Endothelial cell (in vitro differentiated cells): ENCODE measurements at regions not wholly inside any gene's neighbourhood (a gene's known extent, or its start where the extent isn't known, plus 50 kb on each side); places are given as distances from the start of the nearest gene placed in this dataset.
"Not testable (repeated sequence)": the region's sequence is repeated elsewhere in the genome, so short reads cannot be mapped to it uniquely, and the experiment has no call there.

Source experiments
- DNase-seq: peaks from one replicate; pipeline ENCODE4 v3.0.0; 2021; ENCODE audit warnings: low spot score
- H3K27ac Mint-ChIP-seq: one replicate; pipeline ENCODE4 v1.8.0; 2021; ENCODE audit warnings: mixed read lengths, inconsistent platforms; ENCODE audit not compliant: unreplicated experiment
- H3K27me3 Mint-ChIP-seq: one replicate; pipeline ENCODE4 v1.8.0; 2021; ENCODE audit warnings: mild to moderate bottlenecking, moderate library complexity, mixed read lengths, inconsistent platforms; ENCODE audit not compliant: unreplicated experiment
- H3K36me3 Mint-ChIP-seq: one replicate; pipeline ENCODE4 v1.8.0; 2021; ENCODE audit warnings: mild to moderate bottlenecking, low read depth, mixed read lengths, inconsistent platforms; ENCODE audit not compliant: unreplicated experiment
- H3K4me1 Mint-ChIP-seq: one replicate; pipeline ENCODE4 v1.8.0; 2021; ENCODE audit warnings: mild to moderate bottlenecking, mixed read lengths, inconsistent platforms; ENCODE audit not compliant: unreplicated experiment
- H3K4me3 Mint-ChIP-seq: one replicate; pipeline ENCODE4 v1.8.0; 2021; ENCODE audit warnings: mild to moderate bottlenecking, mixed read lengths, inconsistent platforms; ENCODE audit not compliant: unreplicated experiment
- H3K9me3 Mint-ChIP-seq: one replicate; pipeline ENCODE4 v1.8.0; 2021; ENCODE audit warnings: mixed read lengths, inconsistent platforms; ENCODE audit not compliant: unreplicated experiment
- TF ChIP-seq, protein P1 (sequence below): fragments of 200-600 bp; sonication (generic); IDR thresholded peaks from one replicate; pipeline ENCODE4 v1.5.0; 2021; ENCODE audit warnings: antibody characterized with exemption; ENCODE audit not compliant: unreplicated experiment

DNA sequence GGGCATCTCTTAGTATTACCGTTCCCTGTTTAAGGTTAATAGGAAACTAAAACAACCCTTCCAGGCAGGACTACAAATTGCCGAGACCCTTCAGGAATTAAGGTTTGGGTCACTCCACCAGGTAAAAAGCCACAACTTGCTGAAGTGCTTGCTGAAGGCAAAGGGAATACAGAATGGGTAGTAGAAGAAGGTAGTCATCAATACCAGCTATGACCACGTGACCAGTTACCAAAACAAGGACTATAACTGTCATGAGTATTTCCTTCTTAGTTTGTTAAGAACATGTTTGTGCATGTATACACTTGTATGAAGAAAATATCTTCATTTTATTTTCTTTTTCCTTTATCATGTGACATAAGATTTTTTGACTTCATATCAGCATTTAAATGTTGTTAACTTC, 578.7 kb upstream of the FBXO33 start:
- no peaks in the 10 kb centered on the region for H3K9me3 Mint-ChIP-seq
- H3K27ac Mint-ChIP-seq = no peak overlapping the region
- no peaks in the 10 kb centered on the region for H3K36me3 Mint-ChIP-seq
- no peaks in the 10 kb centered on the region for H3K4me1 Mint-ChIP-seq
- H3K27me3 Mint-ChIP-seq = peaks cover 1% of the 10 kb centered on the region
- no peak overlapping the region for H3K4me3 Mint-ChIP-seq
- TF ChIP-seq, protein P1, sequence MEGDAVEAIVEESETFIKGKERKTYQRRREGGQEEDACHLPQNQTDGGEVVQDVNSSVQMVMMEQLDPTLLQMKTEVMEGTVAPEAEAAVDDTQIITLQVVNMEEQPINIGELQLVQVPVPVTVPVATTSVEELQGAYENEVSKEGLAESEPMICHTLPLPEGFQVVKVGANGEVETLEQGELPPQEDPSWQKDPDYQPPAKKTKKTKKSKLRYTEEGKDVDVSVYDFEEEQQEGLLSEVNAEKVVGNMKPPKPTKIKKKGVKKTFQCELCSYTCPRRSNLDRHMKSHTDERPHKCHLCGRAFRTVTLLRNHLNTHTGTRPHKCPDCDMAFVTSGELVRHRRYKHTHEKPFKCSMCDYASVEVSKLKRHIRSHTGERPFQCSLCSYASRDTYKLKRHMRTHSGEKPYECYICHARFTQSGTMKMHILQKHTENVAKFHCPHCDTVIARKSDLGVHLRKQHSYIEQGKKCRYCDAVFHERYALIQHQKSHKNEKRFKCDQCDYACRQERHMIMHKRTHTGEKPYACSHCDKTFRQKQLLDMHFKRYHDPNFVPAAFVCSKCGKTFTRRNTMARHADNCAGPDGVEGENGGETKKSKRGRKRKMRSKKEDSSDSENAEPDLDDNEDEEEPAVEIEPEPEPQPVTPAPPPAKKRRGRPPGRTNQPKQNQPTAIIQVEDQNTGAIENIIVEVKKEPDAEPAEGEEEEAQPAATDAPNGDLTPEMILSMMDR = no peak
- no peak for DNase-seq

DNA sequence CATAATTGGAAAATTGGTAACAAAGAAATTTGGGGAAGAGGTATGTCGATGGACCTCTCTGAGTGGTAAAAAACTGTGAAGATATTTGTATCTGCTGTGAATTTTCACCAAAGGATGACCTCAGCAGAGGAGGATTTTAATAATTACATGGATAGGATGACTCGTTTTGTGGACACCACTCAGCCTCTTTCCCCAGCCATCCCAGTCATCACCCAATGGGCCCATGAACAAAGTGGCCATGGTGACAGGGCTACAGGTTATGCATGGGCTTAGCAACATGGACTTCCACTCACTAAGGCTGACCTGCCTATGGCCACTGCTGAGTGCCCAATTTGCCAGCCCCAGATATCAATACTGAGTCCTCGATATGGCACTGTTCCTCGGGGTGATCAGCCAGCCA, 577.5 kb upstream of the FBXO33 start:
- H3K9me3 Mint-ChIP-seq = no peaks in the 10 kb centered on the region
- no peak overlapping the region for H3K4me3 Mint-ChIP-seq
- H3K27ac Mint-ChIP-seq = no peak overlapping the region
- peaks cover 1% of the 10 kb centered on the region for H3K27me3 Mint-ChIP-seq
- TF ChIP-seq, protein P1 = no peak
- H3K4me1 Mint-ChIP-seq = no peaks in the 10 kb centered on the region
- no peak for DNase-seq
- no peaks in the 10 kb centered on the region for H3K36me3 Mint-ChIP-seq

DNA sequence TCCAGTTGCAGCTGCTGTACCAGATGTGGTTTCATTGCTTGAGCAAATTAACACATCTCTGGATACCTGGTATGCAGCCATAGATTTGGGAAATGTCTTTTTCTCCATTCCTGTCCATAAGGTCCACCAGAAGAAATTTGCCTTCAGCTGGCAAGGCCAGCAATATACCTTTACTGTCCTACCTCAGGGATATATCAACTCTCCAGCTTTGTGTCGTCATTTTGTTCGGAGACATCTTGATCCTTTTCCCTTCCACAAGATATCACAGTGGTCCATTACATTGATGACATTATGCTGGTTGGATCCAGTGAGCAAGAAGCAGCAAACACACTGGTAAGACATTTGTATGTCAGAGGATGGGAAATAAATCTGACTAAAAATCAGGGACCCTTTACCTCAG, 576.1 kb upstream of the FBXO33 start:
- H3K4me3 Mint-ChIP-seq, H3K36me3 Mint-ChIP-seq, H3K4me1 Mint-ChIP-seq, DNase-seq, H3K27ac Mint-ChIP-seq, H3K27me3 Mint-ChIP-seq, H3K9me3 Mint-ChIP-seq: not testable (repeated sequence)

DNA sequence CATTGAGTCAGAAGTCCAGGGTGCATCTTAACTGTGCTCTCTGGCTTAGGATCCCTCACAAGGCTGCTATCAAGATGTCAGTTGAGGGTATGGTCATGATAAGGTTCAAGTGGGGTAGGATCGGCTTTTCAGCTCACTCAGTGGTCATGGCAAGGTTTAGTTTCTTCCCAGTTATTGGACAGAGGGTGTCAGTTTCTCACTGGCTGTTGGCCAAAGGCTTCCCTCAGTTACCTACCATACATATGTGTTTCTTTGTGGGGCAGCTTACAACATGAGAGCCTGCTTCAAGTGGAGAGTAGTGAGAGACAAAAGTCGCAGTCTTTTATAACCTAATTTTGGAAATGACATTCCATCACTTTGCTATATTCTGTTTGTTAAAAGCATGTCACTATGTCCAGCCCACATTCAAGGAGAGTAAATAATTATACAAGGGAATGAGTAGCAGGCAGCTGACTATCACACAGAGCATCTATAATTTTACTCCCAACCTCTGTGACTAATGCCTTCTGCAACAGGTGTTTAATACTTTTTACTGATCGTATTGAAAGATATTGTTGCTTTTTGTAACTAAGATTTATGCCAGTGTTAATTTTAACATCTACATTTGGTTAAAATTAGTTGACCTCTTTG, 572.8 kb upstream of the FBXO33 start:
- Mint-ChIP-seq H3K36me3 (no peaks in the 10 kb centered on the region), H3K4me3 (no peak overlapping the region), H3K27ac (no peak overlapping the region), H3K27me3 (no peaks in the 10 kb centered on the region), H3K9me3 (no peaks in the 10 kb centered on the region), H3K4me1 (no peaks in the 10 kb centered on the region)
- DNase-seq = no peak
- TF ChIP-seq, protein P1 = no peak

DNA sequence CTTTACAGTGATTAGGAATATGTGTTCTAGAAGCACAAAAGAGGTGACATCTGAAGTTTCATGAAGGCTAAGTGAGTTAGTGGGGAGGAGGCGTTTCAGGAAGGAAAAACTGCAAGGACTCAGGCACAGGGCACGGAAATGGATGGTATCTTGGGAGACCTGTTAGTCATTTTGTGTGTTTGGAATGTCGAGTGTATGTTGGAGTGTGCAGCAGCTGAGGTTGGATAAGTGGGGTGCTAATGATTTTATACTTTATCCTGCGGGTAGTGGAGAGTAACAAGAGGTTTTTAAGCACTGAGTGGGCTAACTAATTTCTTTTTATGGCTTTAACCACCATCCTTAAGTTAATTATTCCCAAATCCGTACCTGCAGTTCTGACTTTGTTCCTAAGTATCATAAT, 571.5 kb upstream of the FBXO33 start:
- TF ChIP-seq, protein P1 = no peak
- Mint-ChIP-seq H3K4me1 (no peaks in the 10 kb centered on the region), H3K9me3 (no peaks in the 10 kb centered on the region), H3K4me3 (no peak overlapping the region), H3K36me3 (no peaks in the 10 kb centered on the region), H3K27ac (no peak overlapping the region), H3K27me3 (no peaks in the 10 kb centered on the region)
- DNase-seq = no peak
